Esophagus squamous epithelium (tissue), 5 donors: ENCODE measurements at regions not wholly inside any gene's neighbourhood (a gene's known extent, or its start where the extent isn't known, plus 50 kb on each side); places are given as distances from the start of the nearest gene placed in this dataset.

Source experiments
- DNase-seq: peaks from one replicate; lab custom pipeline; 2025; lab: John Stamatoyannopoulos, UW
- H3K27ac ChIP-seq, 4 donors: fragments of 200-600 bp; sonication (generic); one replicate each; pipeline ENCODE4 v1.5.1; 2016 to 2019; ENCODE audit warnings: mild to moderate bottlenecking in 1 of 4
- H3K27me3 ChIP-seq, 4 donors: fragments of 200-600 bp; sonication (generic); 1 replicate in 3 of 4; 2 replicates in 1 of 4; pipeline versions ENCODE4 v1.5.1 to v1.6.0; 2017 to 2021; ENCODE audit warnings: antibody characterized with exemption in 1 of 4
- H3K36me3 ChIP-seq, 3 donors: fragments of 200-600 bp; sonication (generic); one replicate each; pipeline ENCODE4 v1.5.1; 2016 to 2019
- H3K4me1 ChIP-seq, 3 donors: fragments of 200-600 bp; sonication (generic); one replicate each; pipeline ENCODE4 v1.5.1; 2017 to 2019
- H3K4me3 ChIP-seq, 4 donors: fragments of 200-600 bp; sonication (generic); 1 replicate in 3 of 4; 2 replicates in 1 of 4; pipeline ENCODE4 v1.5.1; 2016 to 2019; ENCODE audit warnings: mild to moderate bottlenecking in 2 of 4, moderate library complexity in 1 of 4
- H3K9me3 ChIP-seq, 3 donors: fragments of 200-600 bp; sonication (generic); one replicate each; pipeline ENCODE4 v1.5.1; 2016 to 2019
- CTCF ChIP-seq, 6 experiments: fragments of 450-650 bp in 4 of 6; fragments of 200-600 bp in 2 of 6; sonication (generic) in 2 of 6; IDR thresholded peaks; one replicate each; pipeline ENCODE4 v1.5.1; 2016 to 2019; ENCODE audit warnings: antibody characterized with exemption in 6 of 6, mild to moderate bottlenecking in 4 of 6, moderate library complexity in 4 of 6
- POLR2A ChIP-seq, 4 donors: fragments of 450-650 bp; IDR thresholded peaks; one replicate each; pipeline ENCODE4 v1.6.1; 2017; ENCODE audit warnings: antibody characterized with exemption in 4 of 4, mild to moderate bottlenecking in 4 of 4, moderate library complexity in 3 of 4
- WGBS, 2 donors: methylation state at CpG; one replicate each; pipeline ENCODE4 v1.1.5; 2018; 5-methylcytosine and 5-hydroxymethylcytosine counted together
- intact Hi-C: fragments of 100-400 bp; cut with DNase I; formaldehyde crosslinking; loops from one replicate; pipeline ENCODE4 v1.15.0; 2022
- donor health status: DM: yes; HTN: yes; CAD: no.

DNA sequence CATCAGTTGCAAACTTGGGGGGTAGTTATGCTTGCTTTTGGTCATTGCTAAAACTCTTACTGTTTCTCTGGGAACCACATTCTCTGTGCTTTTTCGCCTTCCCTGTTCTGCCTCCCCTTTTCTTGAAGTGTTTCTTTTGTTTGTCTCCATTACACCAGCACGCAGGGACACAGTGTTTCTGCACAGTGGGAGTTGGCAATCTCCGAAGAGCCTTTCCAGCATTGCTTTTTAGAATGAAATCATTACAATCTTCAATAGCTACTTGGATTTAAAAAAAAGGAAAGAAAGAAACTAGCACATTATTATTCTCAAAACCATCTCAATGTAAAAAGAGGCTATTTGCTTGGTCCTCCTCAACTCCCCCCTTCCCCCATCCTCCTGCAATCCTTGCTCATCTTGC is 536.7 kb upstream of the MMS22L start:
- Histone ChIP-seq H3K27me3 (no peaks in the 10 kb centered on the region), H3K36me3 (no peaks in the 10 kb centered on the region), H3K4me1 (no peaks in the 10 kb centered on the region), H3K27ac (no peak overlapping the region), H3K9me3 (no peaks in the 10 kb centered on the region), H3K4me3 (no peak overlapping the region)
- intact Hi-C loops = no loop called here
- no peak for TF ChIP-seq POLR2A (IDR thresholded peaks at IDR 0.05)
- no peak for TF ChIP-seq CTCF (IDR thresholded peaks at IDR 0.05)
- DNase-seq = no peak
- WGBS, 2 donors = 54 to 82% methylated on average over 3 of the region's 3 CpGs

DNA sequence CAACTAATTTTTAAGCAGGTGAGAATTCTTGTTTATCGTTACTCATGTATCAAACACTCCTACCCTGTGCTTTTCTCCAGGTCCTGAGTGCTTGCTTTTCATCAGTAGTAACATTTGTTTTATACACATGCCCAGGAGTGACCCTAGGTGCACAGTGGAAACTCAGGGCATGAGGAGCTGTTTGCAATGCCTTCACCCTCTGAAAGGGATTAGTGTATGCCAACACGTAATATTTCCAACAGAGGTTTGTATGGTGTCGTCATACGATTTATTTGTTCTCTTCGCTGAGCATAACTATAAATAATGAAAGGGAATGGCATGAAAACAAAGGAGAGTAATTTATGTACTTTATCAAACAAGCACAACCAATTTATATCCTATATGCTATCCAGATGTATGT is 537.4 kb upstream of the MMS22L start:
- H3K4me1 ChIP-seq = no peaks in the 10 kb centered on the region
- intact Hi-C loops = no loop called here
- no peaks in the 10 kb centered on the region for H3K9me3 ChIP-seq
- no peaks in the 10 kb centered on the region for H3K27me3 ChIP-seq
- 75 to 84% methylated on average over 5 of the region's 5 CpGs for WGBS, 2 donors
- H3K4me3 ChIP-seq = no peak overlapping the region
- TF ChIP-seq CTCF (IDR thresholded peaks at IDR 0.05) = no peak
- TF ChIP-seq POLR2A (IDR thresholded peaks at IDR 0.05) = no peak
- DNase-seq = no peak
- H3K36me3 ChIP-seq = no peaks in the 10 kb centered on the region
- H3K27ac ChIP-seq = no peak overlapping the region

DNA sequence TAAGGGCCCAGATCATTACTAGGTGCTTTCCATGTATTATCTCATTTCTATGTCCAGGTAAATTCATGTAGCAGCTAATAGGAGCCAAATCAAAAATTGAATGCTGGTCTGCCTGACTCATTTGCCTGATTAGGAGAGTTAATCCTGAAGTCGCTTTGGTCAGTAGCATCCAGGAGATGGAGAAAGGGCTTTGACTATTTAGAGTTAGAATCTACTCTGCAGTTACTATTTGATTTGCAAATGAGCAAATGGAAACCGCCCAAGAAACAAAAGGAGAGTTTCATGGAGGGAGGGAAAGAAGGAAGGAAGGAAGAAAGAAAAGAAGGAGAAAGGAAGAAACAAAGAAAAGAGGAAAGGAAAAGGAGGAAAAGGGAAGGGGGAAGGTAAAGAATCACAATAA is 539.6 kb upstream of the MMS22L start:
- DNase-seq = no peak
- Histone ChIP-seq H3K4me1 (no peaks in the 10 kb centered on the region), H3K27ac (no peak overlapping the region), H3K4me3 (no peak overlapping the region), H3K27me3 (no peaks in the 10 kb centered on the region), H3K36me3 (no peaks in the 10 kb centered on the region), H3K9me3 (no peaks in the 10 kb centered on the region)
- intact Hi-C loops = no loop called here
- 61 to 80% methylated on average over 2 of the region's 2 CpGs for WGBS, 2 donors
- no peak for TF ChIP-seq CTCF (IDR thresholded peaks at IDR 0.05)
- TF ChIP-seq POLR2A (IDR thresholded peaks at IDR 0.05) = no peak

- intact Hi-C loops = no loop called here
- Histone ChIP-seq H3K4me1 (no peaks in the 10 kb centered on the region), H3K27me3 (no peaks in the 10 kb centered on the region), H3K9me3 (no peaks in the 10 kb centered on the region), H3K36me3 (no peaks in the 10 kb centered on the region), H3K27ac (no peak overlapping the region), H3K4me3 (no peak overlapping the region)
- 74 to 87% methylated on average over 3 of the region's 3 CpGs for WGBS, 2 donors
- DNase-seq = no peak
- TF ChIP-seq POLR2A (IDR thresholded peaks at IDR 0.05) = no peak
Measured at GRCh38 chr6:97841763-97842162, 558.7 kb upstream of the MMS22L start.

DNA sequence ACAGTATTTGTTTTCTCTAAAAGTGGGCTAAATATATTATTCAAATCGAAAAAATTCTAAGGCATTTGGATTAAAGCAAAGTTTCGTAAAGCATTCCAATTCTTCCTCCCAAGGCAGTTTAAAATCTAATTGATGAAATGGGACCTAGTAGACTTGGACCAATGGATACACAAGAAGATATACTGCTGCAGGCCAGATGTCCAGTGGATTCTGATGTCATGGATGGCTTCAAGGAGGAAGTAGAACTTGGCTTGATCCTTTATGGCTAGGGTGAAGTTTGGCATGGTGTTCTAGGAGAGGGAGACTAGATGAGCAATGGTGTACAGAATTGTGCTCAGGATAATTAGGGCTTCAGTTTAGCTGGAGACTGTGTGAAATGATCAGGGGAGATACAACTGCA is 559.5 kb upstream of the MMS22L start:
- Histone ChIP-seq H3K4me3 (no peak overlapping the region), H3K4me1 (no peaks in the 10 kb centered on the region), H3K9me3 (no peaks in the 10 kb centered on the region), H3K27ac (no peak overlapping the region), H3K36me3 (no peaks in the 10 kb centered on the region), H3K27me3 (no peaks in the 10 kb centered on the region)
- no peak for DNase-seq
- TF ChIP-seq POLR2A (IDR thresholded peaks at IDR 0.05) (no peak), CTCF (IDR thresholded peaks at IDR 0.05) (no peak)
- WGBS, 2 donors = 88 to 94% methylated on average over 2 of the region's 2 CpGs
- intact Hi-C loops = no loop called here

- Histone ChIP-seq H3K27me3 (no peaks in the 10 kb centered on the region), H3K9me3 (no peaks in the 10 kb centered on the region), H3K4me3 (no peak overlapping the region), H3K36me3 (no peaks in the 10 kb centered on the region), H3K4me1 (no peaks in the 10 kb centered on the region), H3K27ac (no peak overlapping the region)
- TF ChIP-seq POLR2A (IDR thresholded peaks at IDR 0.05) (no peak), CTCF (IDR thresholded peaks at IDR 0.05) (no peak)
- intact Hi-C loops = no loop called here
- 80 to 91% methylated on average over 2 of the region's 2 CpGs for WGBS, 2 donors
- DNase-seq = no peak
Measured at GRCh38 chr6:97849390-97849789, 566.4 kb upstream of the MMS22L start.
